GM21447 (cell line): ENCODE measurements at regions not wholly inside any gene's neighbourhood (a gene's known extent, or its start where the extent isn't known, plus 50 kb on each side); places are given as distances from the start of the nearest gene placed in this dataset.
A peak's percentile ranks its signal among the peaks of the same experiment; 100 is the strongest.
"Not testable (repeated sequence)": the region's sequence is repeated elsewhere in the genome, so short reads cannot be mapped to it uniquely, and the experiment has no call there.

Source experiments
- ATAC-seq: cut with Tn5 transposase; IDR thresholded peaks from one replicate; pipeline ENCODE4 v1.9.1; 2021; ENCODE audit not compliant: unreplicated experiment

- no peak for ATAC-seq
Observed at GRCh38 chr21:14757533-14758327, 211.6 kb upstream of the SAMSN1 start.

- ATAC-seq, result no peak
Observed at GRCh38 chr21:14755086-14755485, 209.0 kb upstream of the SAMSN1 start.

- no peak for ATAC-seq
Observed at GRCh38 chr21:14754682-14755081, 208.6 kb upstream of the SAMSN1 start.

- no peak for ATAC-seq
Observed at GRCh38 chr21:14754259-14754604, 208.1 kb upstream of the SAMSN1 start.

- no peak for ATAC-seq
Observed at GRCh38 chr21:14753466-14754258, 207.5 kb upstream of the SAMSN1 start.

- ATAC-seq, result no peak
Observed at GRCh38 chr21:14753069-14753465, 207.0 kb upstream of the SAMSN1 start.

GRCh38 chr21:14752345-14752909 is 206.3 kb upstream of the SAMSN1 start:
- no peak for ATAC-seq

GRCh38 chr21:14751602-14752344 is 205.7 kb upstream of the SAMSN1 start:
- ATAC-seq, result no peak

GRCh38 chr21:14751011-14751410 is 204.9 kb upstream of the SAMSN1 start:
- no peak for ATAC-seq

- no peak for ATAC-seq
Observed at GRCh38 chr21:14750041-14750440, 203.9 kb upstream of the SAMSN1 start.

GRCh38 chr21:14748662-14749061 is 202.5 kb upstream of the SAMSN1 start:
- no peak for ATAC-seq

GRCh38 chr21:14744368-14744767 is 198.3 kb upstream of the SAMSN1 start:
- ATAC-seq, result no peak

GRCh38 chr21:14742119-14742518 is 196.0 kb upstream of the SAMSN1 start:
- ATAC-seq, result no peak

- ATAC-seq, result no peak
Observed at GRCh38 chr21:14741256-14741655, 195.1 kb upstream of the SAMSN1 start.

- no peak for ATAC-seq
Observed at GRCh38 chr21:14740692-14741091, 194.6 kb upstream of the SAMSN1 start.

- no peak for ATAC-seq
Observed at GRCh38 chr21:14740116-14740515, 194.0 kb upstream of the SAMSN1 start.

GRCh38 chr21:14739590-14739989 is 193.5 kb upstream of the SAMSN1 start:
- no peak for ATAC-seq

- ATAC-seq, result not testable (repeated sequence)
Observed at GRCh38 chr21:14738576-14738975, 192.5 kb upstream of the SAMSN1 start.

- peak; percentile 71 for ATAC-seq
Observed at GRCh38 chr21:14737922-14738321, 191.8 kb upstream of the SAMSN1 start.

GRCh38 chr21:14737284-14737691 is 191.2 kb upstream of the SAMSN1 start:
- ATAC-seq, result no peak

GRCh38 chr21:14736672-14737071 is 190.6 kb upstream of the SAMSN1 start:
- ATAC-seq, result no peak
